Osteoblast (primary cell): ENCODE measurements at regions not wholly inside any gene's neighbourhood (a gene's known extent, or its start where the extent isn't known, plus 50 kb on each side); places are given as distances from the start of the nearest gene placed in this dataset.

Experiments
- DNase-seq: peaks from one replicate; pipeline ENCODE4 v3.0.0; 2011; ENCODE audit warnings: low spot score, mixed read lengths; ENCODE audit not compliant: insufficient read length; ENCODE audit errors: missing footprints
- H2AFZ ChIP-seq: 2 replicates; pipeline ENCODE4 v1.6.0; 2011; ENCODE audit warnings: mild to moderate bottlenecking, low read length
- H3K27ac ChIP-seq: 2 replicates; pipeline ENCODE4 v1.5.1; 2011; ENCODE audit warnings: mild to moderate bottlenecking, low read depth, low read length, moderate library complexity
- H3K27me3 ChIP-seq: 2 replicates; pipeline ENCODE4 v1.6.0; 2012; ENCODE audit warnings: mild to moderate bottlenecking, control low read depth, inconsistent platforms, low read length, moderate library complexity; ENCODE audit not compliant: insufficient read depth
- H3K36me3 ChIP-seq: 2 replicates; pipeline ENCODE4 v1.5.1; 2011; ENCODE audit warnings: mild to moderate bottlenecking, low read length, control low read depth, moderate library complexity; ENCODE audit not compliant: insufficient read depth
- H3K4me1 ChIP-seq: 2 replicates; pipeline ENCODE4 v1.5.1; 2011; ENCODE audit warnings: mild to moderate bottlenecking, low read length, control low read depth, moderate library complexity; ENCODE audit not compliant: insufficient read depth
- H3K4me2 ChIP-seq: 2 replicates; pipeline ENCODE4 v1.6.0; 2011; ENCODE audit warnings: mild to moderate bottlenecking, low read length; ENCODE audit not compliant: insufficient read depth
- H3K4me3 ChIP-seq: fragments of 200-600 bp; sonication (generic); 3 replicates; pipeline ENCODE4 v1.5.1; 2012; ENCODE audit warnings: mild to moderate bottlenecking, low read length, inconsistent platforms; ENCODE audit not compliant: insufficient read depth
- H3K79me2 ChIP-seq: 2 replicates; pipeline ENCODE4 v1.6.0; 2012; ENCODE audit warnings: mild to moderate bottlenecking, low read length, control low read depth, inconsistent platforms; ENCODE audit not compliant: insufficient read depth
- H3K9me3 ChIP-seq: 2 replicates; pipeline ENCODE4 v1.5.1; 2011; ENCODE audit warnings: low read depth, low read length, control low read depth
- H4K20me1 ChIP-seq: 2 replicates; pipeline ENCODE4 v1.6.0; 2012; ENCODE audit warnings: mild to moderate bottlenecking, low read length, control low read depth; ENCODE audit not compliant: insufficient read depth
- TF ChIP-seq, protein P1 (sequence below): IDR thresholded peaks from 2 replicates; pipeline ENCODE4 v1.5.1; 2011; ENCODE audit warnings: mild to moderate bottlenecking, low read depth, low read length, moderate library complexity; ENCODE audit errors: extremely low read depth

DNA sequence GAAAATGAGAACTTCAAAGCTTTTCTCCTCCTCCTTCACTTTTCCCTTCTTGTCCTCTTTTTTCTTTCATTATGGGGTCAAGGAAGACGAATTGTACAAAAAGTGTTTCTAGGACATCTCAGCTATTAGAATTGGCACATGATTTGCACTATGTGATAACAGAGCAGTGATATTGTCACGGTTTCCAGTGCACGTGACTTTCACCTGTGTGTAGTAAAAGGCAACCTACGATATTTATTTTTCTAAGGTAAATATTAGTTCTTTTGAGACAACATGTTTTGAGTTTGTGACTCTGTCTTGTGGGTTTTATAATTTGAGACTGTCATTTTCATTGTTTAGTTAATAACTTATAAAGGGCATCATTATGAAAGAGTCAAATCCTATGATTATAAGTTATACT is 213.1 kb downstream of the PSAT1 start:
- TF ChIP-seq, protein P1, sequence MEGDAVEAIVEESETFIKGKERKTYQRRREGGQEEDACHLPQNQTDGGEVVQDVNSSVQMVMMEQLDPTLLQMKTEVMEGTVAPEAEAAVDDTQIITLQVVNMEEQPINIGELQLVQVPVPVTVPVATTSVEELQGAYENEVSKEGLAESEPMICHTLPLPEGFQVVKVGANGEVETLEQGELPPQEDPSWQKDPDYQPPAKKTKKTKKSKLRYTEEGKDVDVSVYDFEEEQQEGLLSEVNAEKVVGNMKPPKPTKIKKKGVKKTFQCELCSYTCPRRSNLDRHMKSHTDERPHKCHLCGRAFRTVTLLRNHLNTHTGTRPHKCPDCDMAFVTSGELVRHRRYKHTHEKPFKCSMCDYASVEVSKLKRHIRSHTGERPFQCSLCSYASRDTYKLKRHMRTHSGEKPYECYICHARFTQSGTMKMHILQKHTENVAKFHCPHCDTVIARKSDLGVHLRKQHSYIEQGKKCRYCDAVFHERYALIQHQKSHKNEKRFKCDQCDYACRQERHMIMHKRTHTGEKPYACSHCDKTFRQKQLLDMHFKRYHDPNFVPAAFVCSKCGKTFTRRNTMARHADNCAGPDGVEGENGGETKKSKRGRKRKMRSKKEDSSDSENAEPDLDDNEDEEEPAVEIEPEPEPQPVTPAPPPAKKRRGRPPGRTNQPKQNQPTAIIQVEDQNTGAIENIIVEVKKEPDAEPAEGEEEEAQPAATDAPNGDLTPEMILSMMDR: no peak
- H3K9me3 ChIP-seq: no peaks in the 10 kb centered on the region
- DNase-seq: no peak
- H2AFZ ChIP-seq: no peak overlapping the region
- no peaks in the 10 kb centered on the region for H3K4me1 ChIP-seq
- no peaks in the 10 kb centered on the region for H3K79me2 ChIP-seq
- H3K36me3 ChIP-seq: no peaks in the 10 kb centered on the region
- H3K27ac ChIP-seq: no peak overlapping the region
- H3K4me3 ChIP-seq: no peak overlapping the region
- H3K4me2 ChIP-seq: no peak overlapping the region
- no peaks in the 10 kb centered on the region for H4K20me1 ChIP-seq
- H3K27me3 ChIP-seq: peaks cover 6% of the 10 kb centered on the region

- no peak overlapping the region for H3K4me2 ChIP-seq
- no peak overlapping the region for H2AFZ ChIP-seq
- H4K20me1 ChIP-seq: no peaks in the 10 kb centered on the region
- no peak for DNase-seq
- no peaks in the 10 kb centered on the region for H3K9me3 ChIP-seq
- no peaks in the 10 kb centered on the region for H3K79me2 ChIP-seq
- H3K4me1 ChIP-seq: no peaks in the 10 kb centered on the region
- H3K4me3 ChIP-seq: no peak overlapping the region
- H3K27me3 ChIP-seq: no peaks in the 10 kb centered on the region
- H3K27ac ChIP-seq: no peak overlapping the region
- TF ChIP-seq, protein P1: no peak
- no peaks in the 10 kb centered on the region for H3K36me3 ChIP-seq
Measured at GRCh38 chr9:78515108-78515507, 218.2 kb downstream of the PSAT1 start.

GRCh38 chr9:78519786-78520185 is 222.9 kb downstream of the PSAT1 start:
- DNase-seq: no peak
- Histone ChIP-seq H3K36me3 (no peaks in the 10 kb centered on the region), H3K79me2 (no peaks in the 10 kb centered on the region), H2AFZ (no peak overlapping the region), H3K4me1 (no peaks in the 10 kb centered on the region), H3K9me3 (peaks cover 6% of the 10 kb centered on the region), H3K4me3 (no peak overlapping the region), H3K27ac (no peak overlapping the region), H3K27me3 (no peaks in the 10 kb centered on the region), H3K4me2 (no peak overlapping the region), H4K20me1 (no peaks in the 10 kb centered on the region)
- TF ChIP-seq, protein P1: no peak

GRCh38 chr9:78521680-78522079 is 224.8 kb downstream of the PSAT1 start:
- Histone ChIP-seq H3K27me3 (no peaks in the 10 kb centered on the region), H3K9me3 (peaks cover 6% of the 10 kb centered on the region), H3K36me3 (no peaks in the 10 kb centered on the region), H3K4me1 (no peaks in the 10 kb centered on the region), H2AFZ (no peak overlapping the region), H3K27ac (no peak overlapping the region), H3K4me2 (no peak overlapping the region), H3K4me3 (no peak overlapping the region), H4K20me1 (no peaks in the 10 kb centered on the region), H3K79me2 (no peaks in the 10 kb centered on the region)
- DNase-seq: peak; percentile 26
- TF ChIP-seq, protein P1: no peak
